Left lung (tissue), 4 donors: ENCODE measurements at regions not wholly inside any gene's neighbourhood (a gene's known extent, or its start where the extent isn't known, plus 50 kb on each side); places are given as distances from the start of the nearest gene placed in this dataset.

Source experiments
- ATAC-seq: fragments of 200-7000 bp; cut with Tn5 transposase; one replicate; pipeline ENCODE4 v1.9.1; 2020; ENCODE audit warnings: moderate library complexity
- DNase-seq, 4 donors: peaks; one replicate each; pipeline ENCODE4 v3.0.0-alpha.2; 2013 to 2020
- H3K27ac ChIP-seq, 2 donors: fragments of 200-600 bp; sonication (generic) in 1 of 2; one replicate each; pipeline versions ENCODE4 v1.5.0 to v1.8.0; 2020 to 2021
- H3K27me3 ChIP-seq, 2 donors: fragments of 200-600 bp; sonication (generic) in 1 of 2; one replicate each; pipeline versions ENCODE4 v1.5.0 to v1.8.0; 2020 to 2021
- H3K36me3 ChIP-seq, 2 donors: fragments of 200-600 bp; sonication (generic) in 1 of 2; one replicate each; pipeline versions ENCODE4 v1.5.0 to v1.8.0; 2020 to 2021
- H3K4me1 ChIP-seq, 2 donors: fragments of 200-600 bp; one replicate each; pipeline ENCODE4 v1.8.0; 2021
- H3K4me3 ChIP-seq, 2 donors: fragments of 200-600 bp; sonication (generic) in 1 of 2; one replicate each; pipeline versions ENCODE4 v1.5.0 to v1.8.0; 2020 to 2021; ENCODE audit warnings: mild to moderate bottlenecking in 1 of 2
- H3K9me3 ChIP-seq, 2 donors: fragments of 200-600 bp; sonication (generic) in 1 of 2; one replicate each; pipeline versions ENCODE4 v1.5.0 to v1.8.0; 2020 to 2021
- CTCF ChIP-seq, 2 donors: fragments of 200-600 bp; sonication (generic) in 1 of 2; IDR thresholded peaks; one replicate each; pipeline versions ENCODE4 v1.5.0 to v1.8.0; 2021; ENCODE audit warnings: antibody characterized with exemption in 2 of 2
- intact Hi-C, 2 donors: fragments of 100-400 bp; cut with DNase I; formaldehyde crosslinking; loops; one replicate each; pipeline versions ENCODE4 v1.11.2 to v1.14.2; 2022
- donor health status: DM: no; HTN: yes; CAD: no.
- donor health status: DM: no; HTN: no; CAD: no.

GRCh38 chr6:114955363-114955762, 612.5 kb upstream of the HS3ST5 start:
- DNase-seq, result no peak
- Histone ChIP-seq H3K27me3 (no peaks in the 10 kb centered on the region), H3K27ac (no peak overlapping the region), H3K9me3 (peaks cover 0 to 6% of the 10 kb centered on the region in 2 donors), H3K4me1 (no peaks in the 10 kb centered on the region), H3K4me3 (no peak overlapping the region), H3K36me3 (no peaks in the 10 kb centered on the region)
- intact Hi-C loops, result no loop called here
- no peak for TF ChIP-seq CTCF (IDR thresholded peaks at IDR 0.05)
- ATAC-seq, result no peak

GRCh38 chr6:114952229-114952628, 609.4 kb upstream of the HS3ST5 start:
- no peaks in the 10 kb centered on the region for H3K36me3 ChIP-seq
- DNase-seq, result no peak
- no peak overlapping the region for H3K27ac ChIP-seq
- H3K9me3 ChIP-seq, result no peaks in the 10 kb centered on the region
- no peaks in the 10 kb centered on the region for H3K27me3 ChIP-seq
- ATAC-seq, result no peak
- intact Hi-C loops, result no loop called here
- no peaks in the 10 kb centered on the region for H3K4me1 ChIP-seq
- H3K4me3 ChIP-seq, result no peak overlapping the region
- no peak for TF ChIP-seq CTCF (IDR thresholded peaks at IDR 0.05)

GRCh38 chr6:114945392-114945791, 602.6 kb upstream of the HS3ST5 start:
- Histone ChIP-seq H3K9me3 (peaks cover 0 to 18% of the 10 kb centered on the region in 2 donors), H3K4me1 (no peaks in the 10 kb centered on the region), H3K27ac (no peak overlapping the region), H3K27me3 (no peaks in the 10 kb centered on the region), H3K36me3 (no peaks in the 10 kb centered on the region), H3K4me3 (no peak overlapping the region)
- ATAC-seq (no peak), DNase-seq (no peak)
- intact Hi-C loops, result no loop called here
- no peak for TF ChIP-seq CTCF (IDR thresholded peaks at IDR 0.05)

GRCh38 chr6:114941078-114941477, 598.3 kb upstream of the HS3ST5 start:
- no peak for DNase-seq
- no peaks in the 10 kb centered on the region for H3K36me3 ChIP-seq
- no peaks in the 10 kb centered on the region for H3K27me3 ChIP-seq
- intact Hi-C loops, result no loop called here
- no peak overlapping the region for H3K27ac ChIP-seq
- ATAC-seq, result no peak
- H3K9me3 ChIP-seq, result peaks cover 0 to 11% of the 10 kb centered on the region in 2 donors
- no peak overlapping the region for H3K4me3 ChIP-seq
- TF ChIP-seq CTCF (IDR thresholded peaks at IDR 0.05), result no peak
- H3K4me1 ChIP-seq, result no peaks in the 10 kb centered on the region

GRCh38 chr6:114940181-114940580, 597.4 kb upstream of the HS3ST5 start:
- DNase-seq (peak in 2 of 4 donors; percentile 2 to 3), ATAC-seq (no peak)
- intact Hi-C loops, result no loop called here
- no peaks in the 10 kb centered on the region for H3K27me3 ChIP-seq
- no peak overlapping the region for H3K27ac ChIP-seq
- no peaks in the 10 kb centered on the region for H3K36me3 ChIP-seq
- TF ChIP-seq CTCF (IDR thresholded peaks at IDR 0.05), result no peak
- no peaks in the 10 kb centered on the region for H3K4me1 ChIP-seq
- no peak overlapping the region for H3K4me3 ChIP-seq
- H3K9me3 ChIP-seq, result peaks cover 0 to 4% of the 10 kb centered on the region in 2 donors
